Chondrocyte (in vitro differentiated cells): ENCODE measurements at regions not wholly inside any gene's neighbourhood (a gene's known extent, or its start where the extent isn't known, plus 50 kb on each side); places are given as distances from the start of the nearest gene placed in this dataset.

ENCODE experiments used
- DNase-seq: peaks from one replicate; pipeline ENCODE4 v3.0.0; 2021; ENCODE audit warnings: mixed read lengths, low spot score
- H3K27ac Mint-ChIP-seq: one replicate; pipeline ENCODE4 v1.8.0; 2021; ENCODE audit warnings: mild to moderate bottlenecking, moderate library complexity, mixed read lengths; ENCODE audit not compliant: unreplicated experiment
- H3K27me3 Mint-ChIP-seq: 2 replicates; pipeline ENCODE4 v1.8.0; 2021; ENCODE audit warnings: low read depth, mixed read lengths
- H3K36me3 Mint-ChIP-seq: 2 replicates; pipeline ENCODE4 v1.8.0; 2021; ENCODE audit warnings: low read depth, mixed read lengths
- H3K4me1 Mint-ChIP-seq: 2 replicates; pipeline ENCODE4 v1.8.0; 2021; ENCODE audit warnings: low read depth, mild to moderate bottlenecking, mixed read lengths
- H3K4me3 Mint-ChIP-seq: one replicate; pipeline ENCODE4 v1.8.0; 2021; ENCODE audit warnings: mild to moderate bottlenecking, moderate library complexity, mixed read lengths; ENCODE audit not compliant: unreplicated experiment
- H3K9me3 Mint-ChIP-seq: 2 replicates; pipeline ENCODE4 v1.8.0; 2021; ENCODE audit warnings: low read depth, mixed read lengths
- CTCF ChIP-seq: fragments of 200-600 bp; sonication (generic); IDR thresholded peaks from 2 replicates; pipeline ENCODE4 v1.5.0; 2021; ENCODE audit warnings: antibody characterized with exemption, mild to moderate bottlenecking, moderate library complexity

DNA sequence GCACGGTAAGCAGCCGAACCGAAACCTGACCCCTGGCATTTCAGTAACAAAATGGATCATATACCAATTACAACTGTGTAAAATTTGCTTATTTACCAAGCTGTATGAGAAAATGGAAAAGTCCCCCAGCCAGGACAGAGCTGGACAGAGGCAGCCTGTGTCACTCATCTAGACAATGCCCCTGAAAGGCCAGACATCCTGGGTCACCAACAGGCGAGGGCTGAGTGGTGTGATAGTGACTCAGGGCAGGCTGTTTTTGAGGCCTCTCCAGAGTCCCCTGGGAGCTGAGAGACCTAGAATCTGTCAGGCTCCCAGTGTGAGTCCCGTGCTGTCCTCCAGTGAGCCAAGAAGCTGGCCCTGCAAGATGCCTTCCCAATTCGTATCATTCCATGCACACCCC lies 680.4 kb downstream of the TBC1D22A start:
- no peak for TF ChIP-seq CTCF
- Mint-ChIP-seq H3K4me3 (no peak overlapping the region), H3K9me3 (peaks cover 63% of the 10 kb centered on the region), H3K4me1 (no peaks in the 10 kb centered on the region), H3K27ac (no peak overlapping the region), H3K27me3 (no peaks in the 10 kb centered on the region), H3K36me3 (no peaks in the 10 kb centered on the region)
- no peak for DNase-seq

DNA sequence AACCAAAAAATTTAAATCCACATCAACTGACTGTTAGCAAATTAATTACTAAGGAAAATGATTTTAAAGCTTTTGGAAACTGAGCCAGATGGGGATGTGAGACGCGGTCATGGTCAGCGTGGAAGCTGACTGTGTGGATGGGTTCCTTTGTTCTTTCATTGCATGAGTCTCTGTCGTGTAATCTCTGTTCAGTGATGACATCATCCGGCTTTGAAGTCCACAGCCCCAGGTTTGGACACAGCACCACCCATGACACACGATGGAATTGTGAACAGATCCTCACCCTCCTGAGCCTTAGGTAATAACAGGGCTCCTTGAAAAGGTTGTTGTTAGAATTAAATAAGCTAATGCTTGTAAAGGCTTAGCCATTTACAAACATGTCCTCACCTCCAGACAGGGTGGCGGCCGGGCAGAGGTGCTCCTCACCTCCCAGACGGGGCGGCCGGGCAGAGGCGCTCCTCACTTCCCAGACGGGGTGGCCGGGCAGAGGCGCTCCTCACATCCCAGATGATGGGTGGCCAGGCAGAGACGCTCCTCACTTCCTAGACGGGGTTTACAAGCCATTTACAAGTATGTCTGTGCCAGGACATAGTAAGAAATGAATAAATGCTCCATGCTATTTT lies 677.3 kb downstream of the TBC1D22A start:
- H3K4me1 Mint-ChIP-seq: no peaks in the 10 kb centered on the region
- no peak overlapping the region for H3K27ac Mint-ChIP-seq
- no peak for TF ChIP-seq CTCF
- H3K4me3 Mint-ChIP-seq: no peak overlapping the region
- H3K36me3 Mint-ChIP-seq: peaks cover 3% of the 10 kb centered on the region
- H3K9me3 Mint-ChIP-seq: peaks cover 60% of the 10 kb centered on the region
- no peak for DNase-seq
- H3K27me3 Mint-ChIP-seq: no peaks in the 10 kb centered on the region

DNA sequence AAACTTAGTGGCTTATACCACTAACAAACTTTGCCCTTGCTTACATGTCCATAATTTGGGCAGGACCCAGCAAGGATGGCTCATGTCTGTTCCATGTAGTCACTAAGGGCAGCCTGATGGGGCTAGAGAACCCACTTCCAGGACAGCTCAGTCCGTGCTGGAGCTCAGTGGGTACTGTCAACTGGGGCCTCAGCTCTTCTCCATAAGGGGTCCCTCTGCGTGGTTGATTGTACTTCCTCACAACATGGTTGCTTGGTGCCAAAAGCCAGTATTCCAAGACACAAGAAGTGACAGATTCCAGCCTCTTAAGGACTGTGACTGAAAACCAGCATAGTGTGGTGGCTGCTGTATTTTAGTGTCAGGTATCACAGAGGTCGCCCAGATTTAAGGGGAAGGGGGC lies 675.2 kb downstream of the TBC1D22A start:
- no peak for TF ChIP-seq CTCF
- Mint-ChIP-seq H3K27ac (no peak overlapping the region), H3K4me3 (no peak overlapping the region), H3K27me3 (no peaks in the 10 kb centered on the region), H3K4me1 (no peaks in the 10 kb centered on the region), H3K36me3 (peaks cover 3% of the 10 kb centered on the region), H3K9me3 (peaks cover 62% of the 10 kb centered on the region)
- no peak for DNase-seq

DNA sequence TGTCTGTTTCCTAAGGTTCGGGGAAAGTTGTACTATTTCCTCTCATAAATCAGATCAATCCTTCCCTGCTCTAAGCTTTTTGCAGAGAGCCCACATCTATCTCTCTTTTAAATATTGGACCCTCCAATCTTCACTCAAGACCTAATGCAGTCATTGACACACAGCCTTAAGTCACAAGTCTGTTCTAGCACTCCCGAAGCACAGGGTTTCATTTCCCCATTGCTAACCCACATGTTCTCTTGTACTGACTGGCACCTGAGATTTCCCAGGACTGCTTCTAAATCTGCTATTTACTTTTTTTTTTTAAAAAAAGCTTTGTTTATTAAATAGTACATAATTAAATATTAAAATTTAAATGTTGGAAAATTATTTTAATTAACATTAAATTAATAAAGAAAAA lies 674.7 kb downstream of the TBC1D22A start:
- Mint-ChIP-seq H3K36me3 (peaks cover 3% of the 10 kb centered on the region), H3K9me3 (peaks cover 58% of the 10 kb centered on the region), H3K27ac (no peak overlapping the region), H3K27me3 (no peaks in the 10 kb centered on the region), H3K4me3 (no peak overlapping the region), H3K4me1 (no peaks in the 10 kb centered on the region)
- no peak for TF ChIP-seq CTCF
- no peak for DNase-seq

DNA sequence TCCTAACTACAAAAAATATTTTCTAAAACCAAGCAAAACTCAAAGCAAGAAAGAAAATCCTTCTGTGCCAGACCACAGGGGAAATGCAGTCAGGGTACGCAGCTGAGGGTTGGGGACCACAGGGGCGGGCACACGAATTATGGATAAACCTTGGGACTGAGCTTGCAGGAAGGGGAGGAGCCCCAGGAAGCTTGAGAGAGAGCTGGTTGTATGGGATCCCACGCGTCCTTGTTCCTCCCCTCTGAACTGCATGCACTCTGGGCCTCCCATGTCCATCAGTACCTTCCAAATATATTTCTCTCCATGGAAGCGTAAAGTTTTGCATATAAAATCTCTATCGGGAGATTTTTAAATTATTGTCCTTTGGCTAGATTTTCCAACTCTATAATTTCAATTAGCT lies 673.4 kb downstream of the TBC1D22A start:
- Mint-ChIP-seq H3K4me3 (no peak overlapping the region), H3K36me3 (peaks cover 3% of the 10 kb centered on the region), H3K4me1 (no peaks in the 10 kb centered on the region), H3K27ac (no peak overlapping the region), H3K9me3 (peaks cover 52% of the 10 kb centered on the region), H3K27me3 (no peaks in the 10 kb centered on the region)
- no peak for DNase-seq
- TF ChIP-seq CTCF: no peak
